Stimulated activated effector memory CD8-positive, alpha-beta T cell treated with anti-CD3 and anti-CD28 coated beads, Interleukin-12 subunit alpha, Interleukin-12 subunit beta, amount 100 ng/mL, for 72 hours (primary cell): ENCODE measurements at regions not wholly inside any gene's neighbourhood (a gene's known extent, or its start where the extent isn't known, plus 50 kb on each side); places are given as distances from the start of the nearest gene placed in this dataset.
"Not testable (repeated sequence)": the region's sequence is repeated elsewhere in the genome, so short reads cannot be mapped to it uniquely, and the experiment has no call there.

Experiments used
- ATAC-seq: fragments of 150-1000 bp; cut with Tn5 transposase; 2 replicates; pipeline ENCODE4 v1.10.0; 2021
- DNase-seq, 2 donors: peaks; one replicate each; pipeline ENCODE4 v3.0.0; 2021 to 2022; ENCODE audit warnings: low spot score in 2 of 2
- H3K27ac Mint-ChIP-seq: one replicate; pipeline ENCODE4 v1.8.0; 2022; ENCODE audit warnings: mild to moderate bottlenecking, mixed read lengths
- H3K36me3 Mint-ChIP-seq: one replicate; pipeline ENCODE4 v1.8.0; 2022; ENCODE audit warnings: mild to moderate bottlenecking, mixed read lengths
- H3K4me1 Mint-ChIP-seq: one replicate; pipeline ENCODE4 v1.8.0; 2022; ENCODE audit warnings: mixed read lengths
- H3K4me3 Mint-ChIP-seq: one replicate; pipeline ENCODE4 v1.8.0; 2022; ENCODE audit warnings: mild to moderate bottlenecking, mixed read lengths
- H3K9me3 Mint-ChIP-seq: one replicate; pipeline ENCODE4 v1.8.0; 2022; ENCODE audit warnings: mixed read lengths

GRCh38 chr1:213621077-213621476 lies 366.7 kb upstream of the PROX1 start:
- Mint-ChIP-seq H3K27ac (no peak overlapping the region), H3K9me3 (peaks cover 11% of the 10 kb centered on the region), H3K4me1 (no peaks in the 10 kb centered on the region), H3K36me3 (no peaks in the 10 kb centered on the region), H3K4me3 (no peak overlapping the region)
- DNase-seq (no peak), ATAC-seq (no peak)

DNA sequence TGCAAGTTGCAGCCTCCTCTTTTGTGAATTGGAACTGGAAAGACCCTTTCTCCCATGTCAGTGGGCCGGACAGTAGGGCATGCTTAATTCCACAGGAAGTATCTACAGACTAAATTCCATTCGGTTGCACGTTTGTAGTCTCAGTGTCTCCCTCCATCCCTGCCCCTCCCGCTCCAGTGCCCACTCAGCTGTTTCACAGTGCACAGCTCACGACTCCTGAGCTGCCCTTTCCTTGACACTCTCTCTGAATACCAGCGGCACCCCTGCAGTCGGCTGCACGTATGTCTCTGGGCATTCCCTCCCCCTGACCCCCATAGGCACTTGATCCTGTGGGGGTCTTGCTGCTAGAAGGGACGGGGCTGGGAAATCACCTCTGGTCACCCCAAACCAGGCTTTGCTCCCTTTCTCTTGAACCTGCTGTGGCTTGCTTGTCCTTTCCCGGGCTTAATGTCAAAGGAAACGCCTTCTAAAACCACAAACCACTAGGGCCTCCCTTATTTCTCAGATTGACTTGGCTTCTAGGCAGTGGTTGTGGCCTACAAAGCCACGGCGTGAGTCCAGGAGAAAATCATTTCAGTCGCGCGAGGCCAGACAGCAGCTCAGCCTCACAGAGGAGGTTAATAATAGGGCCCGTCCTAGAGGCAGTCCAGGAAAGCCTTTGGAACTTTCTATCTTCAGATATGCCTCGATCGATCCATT lies 365.3 kb upstream of the PROX1 start:
- Mint-ChIP-seq H3K36me3 (no peaks in the 10 kb centered on the region), H3K4me3 (no peak overlapping the region), H3K9me3 (peaks cover 11% of the 10 kb centered on the region), H3K27ac (no peak overlapping the region), H3K4me1 (no peaks in the 10 kb centered on the region)
- ATAC-seq (peak; percentile 70), DNase-seq (no peak)

DNA sequence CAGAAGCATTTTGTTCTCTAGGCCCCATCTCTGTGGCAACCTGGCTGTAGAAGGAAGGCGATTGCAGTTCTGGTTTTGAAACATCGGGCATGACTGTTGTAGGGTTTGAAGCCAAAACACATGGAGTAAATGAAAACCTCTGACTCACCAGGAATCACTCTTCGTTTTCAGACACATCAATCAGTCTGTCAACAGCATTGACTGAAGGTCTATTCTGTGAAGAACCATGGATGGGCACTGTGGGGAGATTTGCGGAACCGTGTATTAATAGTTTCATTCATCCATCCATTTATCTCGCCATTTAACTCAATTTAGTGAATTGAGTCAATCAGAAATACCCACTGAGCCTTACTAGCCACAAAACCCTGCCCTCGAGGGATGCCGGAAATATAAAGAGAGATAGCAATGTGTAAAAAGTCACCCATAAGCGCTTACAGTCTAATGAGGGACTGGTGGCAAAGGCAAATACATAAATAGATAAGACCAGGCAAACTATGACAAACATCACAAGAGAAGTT lies 364.6 kb upstream of the PROX1 start:
- no peak overlapping the region for H3K4me3 Mint-ChIP-seq
- H3K27ac Mint-ChIP-seq: no peak overlapping the region
- H3K4me1 Mint-ChIP-seq: no peaks in the 10 kb centered on the region
- H3K9me3 Mint-ChIP-seq: peaks cover 11% of the 10 kb centered on the region
- no peaks in the 10 kb centered on the region for H3K36me3 Mint-ChIP-seq
- peak; percentile 37 for ATAC-seq
- no peak for DNase-seq

DNA sequence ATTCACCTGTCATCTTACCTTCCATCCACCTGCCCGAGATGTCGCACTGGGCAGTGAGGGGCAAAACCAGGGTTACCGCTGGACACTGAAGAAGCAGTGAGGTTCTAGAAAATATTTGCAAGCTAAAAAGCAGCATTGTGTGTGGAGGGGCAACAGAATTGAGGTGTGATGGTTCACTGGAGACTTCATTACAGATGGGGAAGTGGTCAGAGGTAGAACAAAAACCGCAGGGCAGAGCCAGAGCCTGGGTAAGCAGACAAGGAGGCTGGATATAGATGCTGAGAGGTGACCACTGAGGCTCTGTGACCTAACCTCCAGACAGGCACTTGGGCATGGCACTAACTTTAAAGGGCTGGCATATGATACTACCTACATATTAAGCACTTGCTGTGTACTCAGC lies 363.9 kb upstream of the PROX1 start:
- DNase-seq (no peak), ATAC-seq (no peak)
- Mint-ChIP-seq H3K27ac (no peak overlapping the region), H3K4me1 (no peaks in the 10 kb centered on the region), H3K4me3 (no peak overlapping the region), H3K9me3 (peaks cover 11% of the 10 kb centered on the region), H3K36me3 (no peaks in the 10 kb centered on the region)

- DNase-seq, H3K4me1 Mint-ChIP-seq, ATAC-seq, H3K4me3 Mint-ChIP-seq, H3K27ac Mint-ChIP-seq, H3K36me3 Mint-ChIP-seq: not testable (repeated sequence)
- peaks cover 10% of the 10 kb centered on the region for H3K9me3 Mint-ChIP-seq
These were observed 351.0 kb upstream of the PROX1 start for GRCh38 chr1:213636778-213637177.

GRCh38 chr1:213641312-213641711 lies 346.5 kb upstream of the PROX1 start:
- Mint-ChIP-seq H3K36me3 (no peaks in the 10 kb centered on the region), H3K27ac (no peak overlapping the region), H3K4me1 (no peaks in the 10 kb centered on the region), H3K4me3 (no peak overlapping the region), H3K9me3 (no peaks in the 10 kb centered on the region)
- DNase-seq (no peak), ATAC-seq (no peak)

GRCh38 chr1:213643360-213643759 lies 344.4 kb upstream of the PROX1 start:
- Mint-ChIP-seq H3K36me3 (no peaks in the 10 kb centered on the region), H3K4me3 (no peak overlapping the region), H3K27ac (no peak overlapping the region), H3K4me1 (no peaks in the 10 kb centered on the region), H3K9me3 (no peaks in the 10 kb centered on the region)
- ATAC-seq: no peak
- DNase-seq: no peak

DNA sequence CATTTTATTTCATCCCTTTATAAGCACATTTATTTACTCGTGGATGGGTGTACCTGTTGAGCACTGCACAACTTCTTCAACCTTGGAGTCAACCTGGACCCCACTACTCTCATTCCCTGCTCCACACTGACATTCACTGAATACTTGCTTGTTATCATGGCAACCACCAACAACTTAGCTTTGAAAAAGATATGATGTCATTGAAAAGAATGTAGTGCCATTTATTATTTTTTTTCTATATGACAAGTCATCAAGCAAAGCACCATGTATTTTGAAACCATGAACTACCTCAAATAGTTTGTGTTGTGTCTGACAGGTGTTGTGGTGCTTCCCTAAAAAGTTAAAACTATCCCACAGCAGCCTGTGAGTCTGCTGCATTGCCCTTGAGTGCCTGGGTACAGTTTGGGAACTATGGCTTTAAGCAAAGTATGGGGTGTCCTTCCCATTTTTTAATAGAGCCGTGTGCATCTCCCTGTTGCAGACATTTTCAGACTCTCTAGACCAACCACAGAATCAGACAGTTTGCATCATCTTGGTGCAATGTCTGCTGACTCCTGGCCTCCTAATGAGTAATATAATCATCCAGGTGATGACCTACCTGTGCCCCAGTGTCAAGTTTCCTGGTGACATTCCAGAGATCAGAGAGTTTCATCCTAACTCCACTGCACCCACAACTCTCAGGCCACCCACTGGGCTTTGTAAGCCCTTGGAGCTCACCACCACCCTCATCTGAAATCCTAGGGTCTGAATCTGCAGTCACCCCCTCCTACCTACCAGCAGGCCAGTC lies 339.7 kb upstream of the PROX1 start:
- DNase-seq: no peak
- no peak for ATAC-seq
- H3K4me1 Mint-ChIP-seq: no peaks in the 10 kb centered on the region
- no peaks in the 10 kb centered on the region for H3K36me3 Mint-ChIP-seq
- H3K4me3 Mint-ChIP-seq: no peak overlapping the region
- no peak overlapping the region for H3K27ac Mint-ChIP-seq
- H3K9me3 Mint-ChIP-seq: peaks cover 6% of the 10 kb centered on the region

DNA sequence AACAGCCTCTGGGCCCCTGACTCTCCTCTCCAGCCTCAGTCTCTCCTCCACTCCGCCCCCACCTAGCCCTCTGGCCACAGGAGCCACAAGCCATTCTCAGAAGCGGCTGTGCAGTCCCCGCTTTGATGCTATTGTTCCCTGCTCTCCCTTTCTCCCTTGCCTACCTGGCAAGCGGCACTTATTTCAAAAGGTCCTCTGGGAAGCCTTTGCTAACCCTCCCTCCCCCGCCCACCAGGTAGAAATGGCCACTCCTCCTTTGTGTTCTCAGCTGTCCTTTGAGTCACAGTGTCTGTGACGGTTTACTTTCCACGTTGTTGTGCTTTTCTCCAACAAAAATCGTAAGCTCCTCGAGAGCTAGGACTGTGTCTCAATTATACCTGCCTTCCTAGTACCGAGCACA lies 338.4 kb upstream of the PROX1 start:
- no peak for ATAC-seq
- no peak overlapping the region for H3K4me3 Mint-ChIP-seq
- no peak for DNase-seq
- H3K4me1 Mint-ChIP-seq: no peaks in the 10 kb centered on the region
- no peak overlapping the region for H3K27ac Mint-ChIP-seq
- H3K36me3 Mint-ChIP-seq: no peaks in the 10 kb centered on the region
- peaks cover 6% of the 10 kb centered on the region for H3K9me3 Mint-ChIP-seq

DNA sequence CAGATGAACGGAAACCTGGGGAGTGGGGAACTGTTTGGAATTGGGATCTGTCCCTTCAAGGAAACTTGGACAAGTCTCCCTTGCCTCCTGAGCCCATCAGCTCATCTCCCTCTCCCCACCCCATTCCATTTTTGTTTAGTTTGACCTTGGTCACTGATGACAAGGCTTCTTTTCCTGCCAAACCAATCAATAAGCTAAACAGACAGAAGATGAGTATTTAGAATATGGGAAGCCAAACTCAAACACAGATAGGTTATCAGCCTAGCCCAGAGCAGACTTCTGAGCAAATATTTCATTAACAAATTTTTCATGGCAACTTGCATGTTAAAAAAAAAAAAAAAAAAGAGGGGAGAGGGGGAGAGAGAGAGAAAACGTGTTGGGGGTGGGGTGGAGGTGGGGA lies 337.2 kb upstream of the PROX1 start:
- H3K27ac Mint-ChIP-seq: no peak overlapping the region
- H3K4me1 Mint-ChIP-seq: no peaks in the 10 kb centered on the region
- no peak overlapping the region for H3K4me3 Mint-ChIP-seq
- no peak for ATAC-seq
- H3K36me3 Mint-ChIP-seq: no peaks in the 10 kb centered on the region
- DNase-seq: no peak
- peaks cover 6% of the 10 kb centered on the region for H3K9me3 Mint-ChIP-seq

GRCh38 chr1:213651077-213651476 lies 336.7 kb upstream of the PROX1 start:
- ATAC-seq (no peak), DNase-seq (no peak)
- Mint-ChIP-seq H3K9me3 (peaks cover 6% of the 10 kb centered on the region), H3K4me1 (no peaks in the 10 kb centered on the region), H3K4me3 (no peak overlapping the region), H3K27ac (no peak overlapping the region), H3K36me3 (no peaks in the 10 kb centered on the region)

DNA sequence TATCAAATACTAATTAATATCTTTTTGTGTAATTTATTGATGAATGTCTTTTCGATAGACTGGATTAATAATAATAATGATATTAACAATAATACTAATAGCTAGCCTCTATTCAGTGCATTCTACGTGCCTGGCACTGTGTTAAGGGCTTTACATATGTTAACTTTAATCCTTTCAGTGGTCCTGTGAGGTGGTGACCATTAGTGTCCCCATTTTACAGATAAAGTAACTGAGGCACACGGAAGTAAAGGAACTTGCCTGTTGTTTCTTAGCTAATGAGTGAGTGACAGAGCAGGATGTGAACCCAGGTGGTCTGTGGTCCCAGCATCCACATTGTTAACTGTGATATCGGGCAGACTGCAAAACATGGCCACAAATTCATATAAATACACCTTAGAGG lies 335.7 kb upstream of the PROX1 start:
- Mint-ChIP-seq H3K4me3 (no peak overlapping the region), H3K36me3 (no peaks in the 10 kb centered on the region), H3K27ac (no peak overlapping the region), H3K4me1 (no peaks in the 10 kb centered on the region), H3K9me3 (peaks cover 6% of the 10 kb centered on the region)
- DNase-seq (no peak), ATAC-seq (no peak)

DNA sequence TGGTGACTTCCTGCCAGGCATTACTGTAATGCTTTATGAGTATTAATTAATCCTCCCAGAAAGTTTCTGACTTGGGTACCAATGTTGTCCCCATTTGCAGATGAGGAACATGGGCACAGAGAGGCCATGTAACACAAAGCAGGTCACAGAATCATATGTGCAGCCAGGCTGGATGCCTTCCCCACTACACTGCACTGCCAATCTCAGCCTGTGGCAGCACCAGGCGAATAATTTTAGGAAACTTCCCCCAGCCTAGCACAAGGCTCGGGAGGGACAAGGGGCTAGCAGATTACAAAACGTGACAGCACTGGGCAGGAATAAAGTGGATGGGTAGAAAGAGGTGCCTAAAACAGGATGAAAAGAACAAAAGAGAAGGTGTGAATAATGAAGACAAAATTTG lies 331.7 kb upstream of the PROX1 start:
- H3K27ac Mint-ChIP-seq: no peak overlapping the region
- H3K4me1 Mint-ChIP-seq: no peaks in the 10 kb centered on the region
- H3K4me3 Mint-ChIP-seq: no peak overlapping the region
- ATAC-seq (no peak), DNase-seq (no peak)
- H3K9me3 Mint-ChIP-seq: no peaks in the 10 kb centered on the region
- H3K36me3 Mint-ChIP-seq: no peaks in the 10 kb centered on the region

- no peak overlapping the region for H3K27ac Mint-ChIP-seq
- no peaks in the 10 kb centered on the region for H3K4me1 Mint-ChIP-seq
- no peaks in the 10 kb centered on the region for H3K36me3 Mint-ChIP-seq
- no peak for DNase-seq
- H3K4me3 Mint-ChIP-seq: no peak overlapping the region
- ATAC-seq: no peak
- no peaks in the 10 kb centered on the region for H3K9me3 Mint-ChIP-seq
These were observed 331.3 kb upstream of the PROX1 start for GRCh38 chr1:213656503-213656902.

DNA sequence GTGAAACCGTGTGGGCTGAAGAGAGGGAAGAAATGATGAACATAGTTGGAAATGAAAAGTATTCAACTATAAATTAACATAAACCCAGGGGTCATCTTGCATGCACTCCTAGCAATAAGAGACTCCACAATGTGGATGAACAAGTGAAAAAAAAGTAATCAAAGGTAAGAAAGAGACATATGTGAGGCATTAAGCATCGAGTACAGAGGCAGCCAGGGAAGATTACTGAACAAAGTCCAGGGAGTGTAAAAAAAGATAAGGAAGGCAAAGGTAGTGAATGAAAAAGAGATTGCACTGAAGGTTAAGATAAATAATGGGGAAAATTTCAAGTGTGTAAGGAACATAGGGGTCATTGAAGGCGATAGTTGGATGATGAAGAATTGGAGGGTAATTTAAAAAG lies 330.8 kb upstream of the PROX1 start:
- no peak overlapping the region for H3K27ac Mint-ChIP-seq
- DNase-seq (no peak), ATAC-seq (no peak)
- no peaks in the 10 kb centered on the region for H3K9me3 Mint-ChIP-seq
- no peaks in the 10 kb centered on the region for H3K4me1 Mint-ChIP-seq
- no peaks in the 10 kb centered on the region for H3K36me3 Mint-ChIP-seq
- H3K4me3 Mint-ChIP-seq: no peak overlapping the region

- Mint-ChIP-seq H3K27ac (no peak overlapping the region), H3K4me1 (no peaks in the 10 kb centered on the region), H3K4me3 (no peak overlapping the region), H3K36me3 (no peaks in the 10 kb centered on the region), H3K9me3 (no peaks in the 10 kb centered on the region)
- no peak for ATAC-seq
- no peak for DNase-seq
These were observed 329.9 kb upstream of the PROX1 start for GRCh38 chr1:213657879-213658278.
